NCI-H526 treated with DMSO at 0.1 percent for 48 hours (cell line): ENCODE measurements at regions not wholly inside any gene's neighbourhood (a gene's known extent, or its start where the extent isn't known, plus 50 kb on each side); places are given as distances from the start of the nearest gene placed in this dataset.
A peak's percentile ranks its signal among the peaks of the same experiment; 100 is the strongest.

Experiments
- DNase-seq: peaks from one replicate; lab custom pipeline; 2025; lab: John Stamatoyannopoulos, UW

- no peak for DNase-seq
These were observed 259.2 kb downstream of the DLL1 start for GRCh38 chr6:170031684-170032121.

GRCh38 chr6:170030821-170031471 lies 259.9 kb downstream of the DLL1 start:
- DNase-seq: no peak

- no peak for DNase-seq
These were observed 260.5 kb downstream of the DLL1 start for GRCh38 chr6:170030284-170030815.

- no peak for DNase-seq
These were observed 261.2 kb downstream of the DLL1 start for GRCh38 chr6:170029416-170030283.

- DNase-seq: no peak
These were observed 262.1 kb downstream of the DLL1 start for GRCh38 chr6:170028629-170029345.

- no peak for DNase-seq
These were observed 263.2 kb downstream of the DLL1 start for GRCh38 chr6:170027647-170028043.

GRCh38 chr6:170026751-170027646 lies 263.9 kb downstream of the DLL1 start:
- DNase-seq: no peak

- peak; percentile 44 for DNase-seq
These were observed 264.7 kb downstream of the DLL1 start for GRCh38 chr6:170025935-170026750.

- no peak for DNase-seq
These were observed 265.5 kb downstream of the DLL1 start for GRCh38 chr6:170025341-170025911.

- DNase-seq: no peak
These were observed 265.9 kb downstream of the DLL1 start for GRCh38 chr6:170024940-170025339.

- no peak for DNase-seq
These were observed 267.0 kb downstream of the DLL1 start for GRCh38 chr6:170023620-170024521.

GRCh38 chr6:170022827-170023619 lies 267.9 kb downstream of the DLL1 start:
- DNase-seq: no peak

GRCh38 chr6:170022291-170022722 lies 268.6 kb downstream of the DLL1 start:
- no peak for DNase-seq

GRCh38 chr6:170021579-170021978 lies 269.3 kb downstream of the DLL1 start:
- DNase-seq: no peak

- DNase-seq: no peak
These were observed 268.6 kb downstream of the ERMARD start for GRCh38 chr6:170019818-170020583.

GRCh38 chr6:170018936-170019817 lies 267.8 kb downstream of the ERMARD start:
- no peak for DNase-seq
